Ascending aorta (tissue), 2 donors: ENCODE measurements at regions not wholly inside any gene's neighbourhood (a gene's known extent, or its start where the extent isn't known, plus 50 kb on each side); places are given as distances from the start of the nearest gene placed in this dataset.

Source experiments
- DNase-seq, 2 donors: peaks; one replicate each; pipeline ENCODE4 v3.0.0-alpha.2; 2019; ENCODE audit warnings: low spot score in 2 of 2
- H3K27ac ChIP-seq, 2 donors: fragments of 200-600 bp; sonication (generic); one replicate each; pipeline ENCODE4 v1.5.1; 2016 to 2017; ENCODE audit warnings: mild to moderate bottlenecking in 1 of 2
- H3K27me3 ChIP-seq: fragments of 200-600 bp; sonication (generic); one replicate; pipeline ENCODE4 v1.5.1; 2017
- H3K36me3 ChIP-seq, 2 donors: fragments of 200-600 bp; sonication (generic); one replicate each; pipeline ENCODE4 v1.5.1; 2016
- H3K4me1 ChIP-seq, 2 donors: fragments of 200-600 bp; sonication (generic); one replicate each; pipeline ENCODE4 v1.5.1; 2016 to 2017; ENCODE audit warnings: mild to moderate bottlenecking in 1 of 2
- H3K4me3 ChIP-seq, 2 donors: fragments of 200-600 bp; sonication (generic); one replicate each; pipeline ENCODE4 v1.5.1; 2016 to 2017; ENCODE audit warnings: mild to moderate bottlenecking in 1 of 2
- H3K9me3 ChIP-seq, 2 donors: fragments of 200-600 bp; sonication (generic); one replicate each; pipeline ENCODE4 v1.5.1; 2016
- CTCF ChIP-seq, 3 experiments: fragments of 200-600 bp in 2 of 3; fragments of 450-650 bp in 1 of 3; sonication (generic) in 2 of 3; IDR thresholded peaks; one replicate each; pipeline ENCODE4 v1.5.1; 2016 to 2019; ENCODE audit warnings: antibody characterized with exemption in 3 of 3, mild to moderate bottlenecking in 1 of 3, moderate library complexity in 1 of 3
- intact Hi-C: fragments of 100-400 bp; cut with DNase I; formaldehyde crosslinking; loops from one replicate; pipeline ENCODE4 v1.15.1; 2023

GRCh38 chr13:111506621-111507020 is 186.2 kb downstream of the TEX29 start:
- TF ChIP-seq CTCF (IDR thresholded peaks at IDR 0.05): no peak
- intact Hi-C loops: no loop called here
- H3K4me1 ChIP-seq: no peaks in the 10 kb centered on the region
- no peaks in the 10 kb centered on the region for H3K36me3 ChIP-seq
- no peak overlapping the region for H3K27ac ChIP-seq
- H3K27me3 ChIP-seq: no peaks in the 10 kb centered on the region
- DNase-seq: no peak
- H3K9me3 ChIP-seq: no peaks in the 10 kb centered on the region
- no peak overlapping the region for H3K4me3 ChIP-seq

GRCh38 chr13:111508164-111508870 is 187.9 kb downstream of the TEX29 start:
- H3K27me3 ChIP-seq: no peaks in the 10 kb centered on the region
- no peak for TF ChIP-seq CTCF (IDR thresholded peaks at IDR 0.05)
- no peaks in the 10 kb centered on the region for H3K36me3 ChIP-seq
- no peak overlapping the region for H3K4me3 ChIP-seq
- no peak overlapping the region for H3K27ac ChIP-seq
- H3K4me1 ChIP-seq: no peaks in the 10 kb centered on the region
- H3K9me3 ChIP-seq: no peaks in the 10 kb centered on the region
- no peak for DNase-seq
- intact Hi-C loops: no loop called here

GRCh38 chr13:111508902-111509509 is 188.6 kb downstream of the TEX29 start:
- TF ChIP-seq CTCF (IDR thresholded peaks at IDR 0.05): no peak
- H3K27ac ChIP-seq: no peak overlapping the region
- H3K4me3 ChIP-seq: no peak overlapping the region
- intact Hi-C loops: no loop called here
- no peaks in the 10 kb centered on the region for H3K9me3 ChIP-seq
- H3K4me1 ChIP-seq: no peaks in the 10 kb centered on the region
- no peaks in the 10 kb centered on the region for H3K36me3 ChIP-seq
- no peaks in the 10 kb centered on the region for H3K27me3 ChIP-seq
- no peak for DNase-seq

GRCh38 chr13:111510502-111511218 is 190.2 kb downstream of the TEX29 start:
- intact Hi-C loops: no loop called here
- Histone ChIP-seq H3K27ac (no peak overlapping the region), H3K9me3 (no peaks in the 10 kb centered on the region), H3K4me1 (no peaks in the 10 kb centered on the region), H3K4me3 (no peak overlapping the region), H3K36me3 (no peaks in the 10 kb centered on the region), H3K27me3 (no peaks in the 10 kb centered on the region)
- DNase-seq: no peak
- TF ChIP-seq CTCF (IDR thresholded peaks at IDR 0.05): no peak

GRCh38 chr13:111511219-111511732 is 190.8 kb downstream of the TEX29 start:
- no peak overlapping the region for H3K4me3 ChIP-seq
- H3K36me3 ChIP-seq: no peaks in the 10 kb centered on the region
- TF ChIP-seq CTCF (IDR thresholded peaks at IDR 0.05): no peak
- no peak overlapping the region for H3K27ac ChIP-seq
- intact Hi-C loops: no loop called here
- H3K4me1 ChIP-seq: no peaks in the 10 kb centered on the region
- H3K27me3 ChIP-seq: no peaks in the 10 kb centered on the region
- H3K9me3 ChIP-seq: no peaks in the 10 kb centered on the region
- no peak for DNase-seq
